ENCODE measurements at regions not wholly inside any gene's neighbourhood (a gene's known extent, or its start where the extent isn't known, plus 50 kb on each side); places are given as distances from the start of the nearest gene placed in this dataset.

GRCh38 chr5:24381861-24382489 lies 262.8 kb downstream of the CDH10 start:
- peaks cover 42% of the 10 kb centered on the region for H3K4me1 ChIP-seq (ENCODE audit: insufficient read depth, low read length, severe bottlenecking)
- peak overlapping the region; percentile 87; the same call in 1 of the 2 replicates for H2AFZ ChIP-seq (ENCODE audit: low read length)
- no peaks in the 10 kb centered on the region for H3K9me3 ChIP-seq (ENCODE audit: low read length)
- no peaks in the 10 kb centered on the region for H3K27me3 ChIP-seq (ENCODE audit: insufficient read depth, low read length)
- no peaks in the 10 kb centered on the region for H4K20me1 ChIP-seq (ENCODE audit: insufficient read depth, low read length)
- no peaks in the 10 kb centered on the region for H3F3A ChIP-seq (ENCODE audit: insufficient read depth, low read length)
- no peaks in the 10 kb centered on the region for H3K79me2 ChIP-seq (ENCODE audit: insufficient read depth, low read length)
- no peaks in the 10 kb centered on the region for H3K36me3 ChIP-seq (ENCODE audit: insufficient read depth, low read length)
- H3K4me2 ChIP-seq (ENCODE audit: low read length), result no peak overlapping the region; the same call in 1 of the 2 replicates
- H3K27ac ChIP-seq (ENCODE audit: low read depth, low read length, poor library complexity, severe bottlenecking), result no peak overlapping the region
- no peak overlapping the region for H3K9ac ChIP-seq (ENCODE audit: low read length)
- TF ChIP-seq EZH2 (IDR thresholded peaks at IDR 0.05; ENCODE audit: borderline replicate concordance, low read length) (no peak), CTCF (IDR thresholded peaks at IDR 0.05; ENCODE audit: low read length) (no peak)
- H3K9me2 ChIP-seq (ENCODE audit: low read depth, low read length), result no peaks in the 10 kb centered on the region
- H3K4me3 ChIP-seq (ENCODE audit: low read depth, low read length, poor library complexity, severe bottlenecking), result no peak overlapping the region

- H3K27me3 ChIP-seq (ENCODE audit: insufficient read depth, low read length), result no peaks in the 10 kb centered on the region
- no peaks in the 10 kb centered on the region for H3K36me3 ChIP-seq (ENCODE audit: insufficient read depth, low read length)
- no peaks in the 10 kb centered on the region for H3K9me2 ChIP-seq (ENCODE audit: low read depth, low read length)
- no peaks in the 10 kb centered on the region for H3F3A ChIP-seq (ENCODE audit: insufficient read depth, low read length)
- H3K4me1 ChIP-seq (ENCODE audit: insufficient read depth, low read length, severe bottlenecking), result peaks cover 19% of the 10 kb centered on the region
- H3K9ac ChIP-seq (ENCODE audit: low read length), result no peak overlapping the region
- no peak overlapping the region for H2AFZ ChIP-seq (ENCODE audit: low read length)
- TF ChIP-seq EZH2 (IDR thresholded peaks at IDR 0.05; ENCODE audit: borderline replicate concordance, low read length) (no peak), CTCF (IDR thresholded peaks at IDR 0.05; ENCODE audit: low read length) (no peak)
- H3K27ac ChIP-seq (ENCODE audit: low read depth, low read length, poor library complexity, severe bottlenecking), result peak overlapping the region; percentile 12
- H3K79me2 ChIP-seq (ENCODE audit: insufficient read depth, low read length), result no peaks in the 10 kb centered on the region
- no peak overlapping the region for H3K4me3 ChIP-seq (ENCODE audit: low read depth, low read length, poor library complexity, severe bottlenecking)
- H3K4me2 ChIP-seq (ENCODE audit: low read length), result no peak overlapping the region
- H3K9me3 ChIP-seq (ENCODE audit: low read length), result no peaks in the 10 kb centered on the region
- no peaks in the 10 kb centered on the region for H4K20me1 ChIP-seq (ENCODE audit: insufficient read depth, low read length)
Observed at GRCh38 chr5:24385070-24385469, 259.7 kb downstream of the CDH10 start.

- Histone ChIP-seq H3K9me2 (ENCODE audit: low read depth, low read length) (no peaks in the 10 kb centered on the region), H3K27ac (ENCODE audit: low read depth, low read length, poor library complexity, severe bottlenecking) (no peak overlapping the region), H3K36me3 (ENCODE audit: insufficient read depth, low read length) (no peaks in the 10 kb centered on the region), H3K4me3 (ENCODE audit: low read depth, low read length, poor library complexity, severe bottlenecking) (no peak overlapping the region), H3K79me2 (ENCODE audit: insufficient read depth, low read length) (no peaks in the 10 kb centered on the region), H3K9ac (ENCODE audit: low read length) (no peak overlapping the region), H2AFZ (ENCODE audit: low read length) (no peak overlapping the region), H3K27me3 (ENCODE audit: insufficient read depth, low read length) (no peaks in the 10 kb centered on the region), H3F3A (ENCODE audit: insufficient read depth, low read length) (no peaks in the 10 kb centered on the region), H3K4me1 (ENCODE audit: insufficient read depth, low read length, severe bottlenecking) (peaks cover 19% of the 10 kb centered on the region), H3K4me2 (ENCODE audit: low read length) (no peak overlapping the region), H3K9me3 (ENCODE audit: low read length) (no peaks in the 10 kb centered on the region), H4K20me1 (ENCODE audit: insufficient read depth, low read length) (no peaks in the 10 kb centered on the region)
- TF ChIP-seq CTCF (IDR thresholded peaks at IDR 0.05; ENCODE audit: low read length) (no peak), EZH2 (IDR thresholded peaks at IDR 0.05; ENCODE audit: borderline replicate concordance, low read length) (no peak)
Observed at GRCh38 chr5:24385617-24386016, 259.2 kb downstream of the CDH10 start.
